HL-60 (cell line): ENCODE measurements at regions not wholly inside any gene's neighbourhood (a gene's known extent, or its start where the extent isn't known, plus 50 kb on each side); places are given as distances from the start of the nearest gene placed in this dataset.

Source experiments
- POLR2AphosphoS5 ChIP-seq: IDR thresholded peaks from 2 replicates; pipeline ENCODE4 v1.6.1; 2012; ENCODE audit warnings: low read depth
- TF ChIP-seq, protein P1 (sequence below): IDR thresholded peaks from one replicate; pipeline ENCODE4 v1.5.1; 2011; ENCODE audit warnings: low read length, control low read depth, inconsistent platforms; ENCODE audit not compliant: insufficient read depth

DNA sequence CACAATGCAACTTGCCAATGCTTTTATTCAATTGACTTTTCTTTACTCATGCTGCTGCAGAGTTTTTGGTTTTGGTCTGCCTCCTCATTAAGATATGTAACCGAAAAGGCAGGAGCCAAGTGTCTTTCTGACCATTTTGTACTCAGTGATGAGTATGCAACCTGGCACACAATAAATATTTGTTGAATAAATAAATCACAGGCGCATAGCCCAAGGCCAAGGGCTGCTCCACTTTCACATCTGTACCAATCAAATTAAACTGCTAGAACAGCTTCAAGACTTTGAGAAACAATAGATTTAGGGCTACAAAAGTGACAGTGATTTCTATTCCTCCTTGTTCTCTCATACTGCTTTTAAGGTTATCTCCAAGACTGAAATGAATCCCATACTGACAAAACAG, 828.2 kb downstream of the RNF144A start:
- TF ChIP-seq, protein P1, sequence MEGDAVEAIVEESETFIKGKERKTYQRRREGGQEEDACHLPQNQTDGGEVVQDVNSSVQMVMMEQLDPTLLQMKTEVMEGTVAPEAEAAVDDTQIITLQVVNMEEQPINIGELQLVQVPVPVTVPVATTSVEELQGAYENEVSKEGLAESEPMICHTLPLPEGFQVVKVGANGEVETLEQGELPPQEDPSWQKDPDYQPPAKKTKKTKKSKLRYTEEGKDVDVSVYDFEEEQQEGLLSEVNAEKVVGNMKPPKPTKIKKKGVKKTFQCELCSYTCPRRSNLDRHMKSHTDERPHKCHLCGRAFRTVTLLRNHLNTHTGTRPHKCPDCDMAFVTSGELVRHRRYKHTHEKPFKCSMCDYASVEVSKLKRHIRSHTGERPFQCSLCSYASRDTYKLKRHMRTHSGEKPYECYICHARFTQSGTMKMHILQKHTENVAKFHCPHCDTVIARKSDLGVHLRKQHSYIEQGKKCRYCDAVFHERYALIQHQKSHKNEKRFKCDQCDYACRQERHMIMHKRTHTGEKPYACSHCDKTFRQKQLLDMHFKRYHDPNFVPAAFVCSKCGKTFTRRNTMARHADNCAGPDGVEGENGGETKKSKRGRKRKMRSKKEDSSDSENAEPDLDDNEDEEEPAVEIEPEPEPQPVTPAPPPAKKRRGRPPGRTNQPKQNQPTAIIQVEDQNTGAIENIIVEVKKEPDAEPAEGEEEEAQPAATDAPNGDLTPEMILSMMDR, result no peak
- TF ChIP-seq POLR2AphosphoS5, result no peak
